HUES6 (cell line): ENCODE measurements at regions not wholly inside any gene's neighbourhood (a gene's known extent, or its start where the extent isn't known, plus 50 kb on each side); places are given as distances from the start of the nearest gene placed in this dataset.

ENCODE experiments used
- H3K27ac ChIP-seq: 2 replicates; pipeline ENCODE4 v1.7.0; 2013; ENCODE audit warnings: low read depth, mild to moderate bottlenecking, low read length, inconsistent platforms
- H3K27me3 ChIP-seq: 2 replicates; pipeline ENCODE4 v1.6.1; 2013; ENCODE audit warnings: low read length; ENCODE audit not compliant: control insufficient read depth, insufficient read depth
- H3K36me3 ChIP-seq: 2 replicates; pipeline ENCODE4 v1.6.1; 2013; ENCODE audit warnings: low read length; ENCODE audit not compliant: control insufficient read depth, insufficient read depth
- H3K4me1 ChIP-seq: 2 replicates; pipeline ENCODE4 v1.6.1; 2013; ENCODE audit warnings: low read length; ENCODE audit not compliant: control insufficient read depth, insufficient read depth
- H3K4me3 ChIP-seq: 2 replicates; pipeline ENCODE4 v1.5.1; 2013; ENCODE audit warnings: low read depth, low read length
- H3K9ac ChIP-seq: one replicate; pipeline ENCODE4 v1.6.1; 2013; ENCODE audit warnings: mild to moderate bottlenecking, low read length
- H3K9me3 ChIP-seq: 2 replicates; pipeline ENCODE4 v1.6.1; 2013; ENCODE audit warnings: low read depth, low read length; ENCODE audit not compliant: control insufficient read depth, insufficient read depth

DNA sequence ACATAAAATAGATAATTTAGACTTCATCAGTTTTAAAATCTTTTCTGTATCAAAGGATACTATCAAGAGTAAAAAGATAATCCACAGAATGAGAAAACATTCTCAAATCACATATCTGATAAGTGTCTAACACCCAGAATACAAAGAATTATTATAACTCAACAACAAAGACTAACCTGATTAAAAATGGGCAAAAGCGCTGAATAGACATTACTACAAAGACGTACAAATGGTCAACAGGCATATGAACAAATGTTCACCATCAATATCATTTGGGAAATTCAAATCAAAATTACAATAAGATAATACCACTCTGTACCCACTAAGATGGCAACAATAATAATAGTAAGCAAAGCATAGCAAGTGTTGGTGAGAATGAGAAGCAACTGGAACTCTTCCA lies 503.8 kb downstream of the CDH26 start:
- Histone ChIP-seq H3K36me3 (no peaks in the 10 kb centered on the region), H3K4me3 (no peak overlapping the region), H3K27ac (no peak overlapping the region), H3K4me1 (no peaks in the 10 kb centered on the region), H3K9ac (no peak overlapping the region), H3K27me3 (no peaks in the 10 kb centered on the region), H3K9me3 (peaks cover 5% of the 10 kb centered on the region)

DNA sequence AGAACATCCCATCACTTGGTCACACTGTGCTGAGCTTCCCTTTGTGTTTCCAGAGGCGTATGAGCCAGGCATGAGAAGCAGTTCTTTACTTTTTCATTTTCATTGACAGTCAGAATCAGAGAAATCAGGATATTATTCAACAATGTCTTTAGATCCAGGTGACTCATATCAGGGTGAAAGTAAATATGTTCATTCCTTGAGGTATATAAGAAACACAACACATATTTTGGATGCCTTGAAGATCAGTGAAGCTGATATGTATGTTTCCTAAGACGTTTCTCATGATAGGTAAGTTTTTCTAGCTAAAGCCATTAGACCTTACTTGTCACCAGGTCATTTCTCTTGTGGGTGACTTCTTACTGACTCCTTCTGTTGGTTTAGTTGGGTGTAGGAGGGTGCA lies 505.6 kb downstream of the CDH26 start:
- no peak overlapping the region for H3K4me3 ChIP-seq
- peaks cover 5% of the 10 kb centered on the region for H3K9me3 ChIP-seq
- H3K9ac ChIP-seq: no peak overlapping the region
- H3K27ac ChIP-seq: no peak overlapping the region
- no peaks in the 10 kb centered on the region for H3K27me3 ChIP-seq
- no peaks in the 10 kb centered on the region for H3K4me1 ChIP-seq
- H3K36me3 ChIP-seq: no peaks in the 10 kb centered on the region

DNA sequence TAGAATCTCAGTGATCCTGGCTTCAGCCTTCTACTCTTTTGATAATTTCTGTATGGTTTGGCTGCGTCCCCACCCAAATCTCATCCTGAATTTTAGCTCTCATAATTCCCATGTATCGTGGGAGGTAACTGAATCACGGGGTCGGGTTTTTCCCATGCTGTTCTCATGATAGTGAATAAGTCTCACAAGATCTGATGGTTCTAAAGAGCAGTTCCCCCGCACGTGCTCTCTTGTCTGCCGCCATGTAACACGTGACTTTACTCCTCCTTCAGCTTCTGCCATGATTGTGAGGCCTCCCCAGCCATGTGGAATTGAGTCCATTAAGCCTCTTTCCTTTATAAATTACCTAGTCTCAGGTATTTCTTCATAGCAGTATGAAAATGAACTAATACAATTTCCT lies 507.2 kb downstream of the CDH26 start:
- H3K9ac ChIP-seq: no peak overlapping the region
- H3K36me3 ChIP-seq: no peaks in the 10 kb centered on the region
- H3K9me3 ChIP-seq: peaks cover 5% of the 10 kb centered on the region
- no peaks in the 10 kb centered on the region for H3K27me3 ChIP-seq
- no peak overlapping the region for H3K27ac ChIP-seq
- no peak overlapping the region for H3K4me3 ChIP-seq
- no peaks in the 10 kb centered on the region for H3K4me1 ChIP-seq

DNA sequence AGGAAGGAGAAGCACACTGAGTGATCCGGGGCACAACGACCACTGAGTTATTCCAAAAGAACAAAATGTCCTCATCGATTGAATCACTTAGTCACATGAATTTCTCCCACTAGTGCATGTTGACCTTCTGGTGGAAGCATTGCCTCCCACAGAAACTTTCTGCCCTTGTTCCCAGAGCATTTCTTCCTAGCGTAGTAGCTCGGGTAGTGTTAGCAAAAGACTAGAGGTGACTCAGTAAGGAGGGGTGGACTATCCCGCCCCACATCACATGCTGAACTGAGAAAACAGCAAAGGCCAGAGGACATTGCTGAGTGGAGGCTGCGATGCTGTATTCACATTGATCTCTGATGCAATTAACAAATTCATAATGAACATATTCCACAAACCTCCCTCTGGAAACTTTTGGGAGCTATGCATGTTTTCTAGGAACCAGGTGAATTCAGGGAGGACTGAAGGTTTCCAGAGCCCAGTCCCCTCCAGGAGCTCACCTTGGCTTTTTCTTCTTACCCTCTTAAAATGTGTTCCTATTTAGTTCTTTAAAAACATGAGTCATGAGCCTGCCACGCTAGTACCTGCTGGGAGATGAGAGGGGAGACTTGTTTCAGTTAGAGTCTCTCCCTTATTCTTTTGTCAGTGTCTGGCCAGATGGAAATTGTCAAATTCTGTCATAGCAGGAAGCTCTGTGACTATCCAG lies 507.9 kb downstream of the CDH26 start:
- Histone ChIP-seq H3K9ac (no peak overlapping the region), H3K9me3 (peaks cover under 1% of the 10 kb centered on the region; the same call in 1 of the 2 replicates), H3K27me3 (no peaks in the 10 kb centered on the region), H3K36me3 (no peaks in the 10 kb centered on the region), H3K27ac (no peak overlapping the region), H3K4me1 (no peaks in the 10 kb centered on the region), H3K4me3 (no peak overlapping the region)

DNA sequence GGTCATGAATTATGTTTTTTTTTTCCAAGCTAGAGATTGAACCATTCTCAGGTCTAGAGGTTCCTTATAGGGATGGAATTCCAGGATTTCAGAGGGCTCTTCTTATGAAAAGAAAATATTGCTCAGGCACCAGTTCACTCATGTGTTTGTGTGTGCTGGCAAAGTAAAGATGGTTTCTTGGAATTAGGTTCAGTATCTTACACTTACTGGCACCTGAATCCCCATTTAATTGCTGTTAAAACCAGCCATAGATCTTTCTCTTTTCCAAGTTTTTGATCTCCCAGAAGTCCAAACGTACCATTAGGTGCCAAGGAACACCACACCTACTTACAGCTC lies 508.4 kb downstream of the CDH26 start:
- Histone ChIP-seq H3K9ac (no peak overlapping the region), H3K9me3 (no peaks in the 10 kb centered on the region), H3K27me3 (no peaks in the 10 kb centered on the region), H3K27ac (no peak overlapping the region), H3K4me3 (no peak overlapping the region), H3K36me3 (no peaks in the 10 kb centered on the region), H3K4me1 (no peaks in the 10 kb centered on the region)

DNA sequence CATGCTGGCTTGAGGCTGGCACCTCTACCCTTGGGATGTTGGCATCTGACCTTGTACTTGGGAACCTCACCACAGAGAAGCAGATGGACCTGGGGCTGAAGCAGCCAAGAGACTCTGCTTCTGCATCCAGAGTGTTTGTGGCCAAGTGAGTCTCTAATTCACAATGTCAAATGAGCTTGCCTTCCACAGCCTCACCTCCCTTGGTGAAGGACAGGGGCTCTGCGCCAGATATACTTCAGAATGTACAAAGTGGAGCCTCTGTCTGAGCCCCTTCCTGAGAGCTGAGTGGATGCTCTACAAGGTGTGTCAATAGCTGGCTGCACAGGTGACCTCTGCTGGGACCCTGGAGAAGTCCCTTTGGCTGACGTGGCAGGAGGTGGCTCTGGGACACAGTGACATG lies 508.9 kb downstream of the CDH26 start:
- H3K4me1 ChIP-seq: no peaks in the 10 kb centered on the region
- H3K27me3 ChIP-seq: no peaks in the 10 kb centered on the region
- H3K27ac ChIP-seq: no peak overlapping the region
- H3K9me3 ChIP-seq: no peaks in the 10 kb centered on the region
- H3K4me3 ChIP-seq: no peak overlapping the region
- H3K9ac ChIP-seq: no peak overlapping the region
- H3K36me3 ChIP-seq: no peaks in the 10 kb centered on the region

DNA sequence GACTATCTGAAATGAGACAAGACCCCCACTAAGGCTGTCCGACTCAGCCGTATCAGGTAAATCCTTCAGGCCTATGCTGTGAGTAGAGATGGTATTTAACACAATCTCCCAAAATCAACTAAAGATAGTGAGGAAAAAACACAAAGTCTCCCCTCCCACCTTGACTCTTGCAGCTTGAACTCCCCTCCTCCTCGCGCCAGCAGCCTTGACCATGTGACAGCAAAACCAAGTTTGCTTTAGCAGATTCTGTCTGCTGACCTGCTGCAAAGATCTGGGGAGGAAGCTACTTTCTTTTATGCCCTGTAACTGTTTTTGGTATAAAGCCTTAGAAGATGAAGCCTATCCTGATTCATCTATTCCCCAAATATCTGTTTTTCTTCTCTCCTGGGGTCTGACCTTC lies 509.5 kb downstream of the CDH26 start:
- Histone ChIP-seq H3K27me3 (no peaks in the 10 kb centered on the region), H3K9ac (no peak overlapping the region), H3K27ac (no peak overlapping the region), H3K4me3 (no peak overlapping the region), H3K4me1 (no peaks in the 10 kb centered on the region), H3K36me3 (no peaks in the 10 kb centered on the region), H3K9me3 (no peaks in the 10 kb centered on the region)

DNA sequence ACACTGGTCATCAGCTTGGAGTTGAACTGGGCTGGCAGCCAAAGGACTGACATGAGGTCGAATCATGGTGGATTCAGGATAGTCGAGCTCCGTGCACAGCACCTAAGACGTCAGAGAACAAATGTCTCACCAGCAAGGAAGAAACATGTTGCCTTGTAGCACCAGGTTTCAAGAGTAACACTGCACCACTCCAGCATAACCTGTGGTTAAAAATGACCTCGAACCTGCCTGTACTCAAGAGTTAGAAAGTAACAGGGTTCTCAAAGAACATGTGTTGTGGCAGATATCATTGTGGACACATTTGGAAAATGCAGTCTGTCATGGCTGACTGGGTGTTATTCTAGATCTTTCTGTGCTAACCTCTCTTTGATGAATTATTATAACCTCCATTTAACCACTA lies 511.6 kb downstream of the CDH26 start:
- Histone ChIP-seq H3K9ac (no peak overlapping the region), H3K4me1 (no peaks in the 10 kb centered on the region), H3K27me3 (no peaks in the 10 kb centered on the region)

DNA sequence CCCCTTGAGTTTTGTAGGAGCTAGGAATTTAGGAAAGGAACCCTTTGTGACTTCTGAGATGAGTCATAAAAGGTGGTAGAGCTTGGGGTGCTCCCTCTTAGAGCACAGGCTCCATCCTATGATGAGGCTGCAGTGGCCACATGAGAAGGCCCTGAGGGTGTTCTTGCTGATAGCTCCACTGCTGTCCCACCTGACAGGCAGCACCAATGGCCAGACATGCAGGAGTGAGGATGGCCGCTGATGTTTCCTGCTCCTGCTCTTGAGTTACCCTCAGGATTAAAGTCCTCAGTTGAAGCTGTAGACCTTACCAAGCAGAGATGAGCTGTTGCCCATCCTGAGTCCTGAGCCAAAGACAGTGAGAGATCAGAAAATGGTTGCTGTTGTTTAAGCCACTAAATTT lies 512.1 kb downstream of the CDH26 start:
- H3K27ac ChIP-seq: no peak overlapping the region
- no peaks in the 10 kb centered on the region for H3K4me1 ChIP-seq
- no peak overlapping the region for H3K4me3 ChIP-seq
- no peak overlapping the region for H3K9ac ChIP-seq
- no peaks in the 10 kb centered on the region for H3K9me3 ChIP-seq
- H3K36me3 ChIP-seq: no peaks in the 10 kb centered on the region
- H3K27me3 ChIP-seq: no peaks in the 10 kb centered on the region

More for the DNA sequence above, 511.6 kb downstream of the CDH26 start:
- no peaks in the 10 kb centered on the region for H3K36me3 ChIP-seq
- no peak overlapping the region for H3K4me3 ChIP-seq
- no peak overlapping the region for H3K27ac ChIP-seq
- no peaks in the 10 kb centered on the region for H3K9me3 ChIP-seq

DNA sequence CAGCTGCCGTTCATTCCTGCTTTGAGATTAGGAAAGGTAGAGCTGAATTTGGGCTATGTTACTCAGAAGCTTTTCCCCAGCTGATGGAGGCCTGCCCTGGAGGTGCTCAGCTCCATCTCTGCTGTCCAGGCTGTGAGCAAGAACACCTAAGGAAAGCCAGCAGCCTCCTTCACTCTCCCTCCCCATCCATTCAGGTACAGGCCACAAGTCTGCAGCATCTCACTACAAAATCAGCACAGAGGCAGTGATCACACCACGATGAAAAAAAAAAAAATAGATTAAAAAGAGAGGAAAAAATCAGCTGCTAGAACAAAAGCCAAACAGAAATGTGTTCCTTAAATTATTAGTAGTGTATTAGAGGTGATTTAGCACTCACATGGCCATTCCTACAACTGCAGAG lies 515.0 kb downstream of the CDH26 start:
- Histone ChIP-seq H3K9ac (no peak overlapping the region), H3K4me3 (no peak overlapping the region), H3K4me1 (no peaks in the 10 kb centered on the region), H3K27me3 (no peaks in the 10 kb centered on the region), H3K9me3 (no peaks in the 10 kb centered on the region), H3K36me3 (no peaks in the 10 kb centered on the region), H3K27ac (no peak overlapping the region)

DNA sequence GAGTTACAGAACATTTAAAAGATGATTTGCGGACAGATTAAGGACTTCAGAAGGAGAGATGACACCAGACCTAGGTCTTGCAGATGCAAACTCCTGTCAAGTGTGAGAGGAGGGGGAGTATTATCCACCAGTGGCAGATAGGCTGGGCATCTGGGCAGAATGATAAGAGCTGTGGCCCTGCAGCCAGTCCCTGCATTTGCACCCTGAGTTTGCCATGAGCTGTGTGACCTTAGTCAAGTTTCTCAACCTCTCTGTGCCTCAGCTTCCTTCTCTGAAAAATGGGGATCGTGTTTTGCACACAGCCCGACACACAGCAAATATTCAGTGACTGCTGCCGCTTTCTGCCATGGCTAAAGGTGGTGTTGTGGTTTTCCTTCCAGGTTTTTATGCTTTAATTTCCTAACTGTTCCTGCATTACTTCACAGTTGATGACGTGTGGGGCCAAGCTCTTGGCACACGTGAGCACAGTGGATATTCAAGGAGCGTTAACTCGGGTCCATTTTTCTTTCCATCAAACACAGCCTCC lies 516.2 kb downstream of the CDH26 start:
- H3K9ac ChIP-seq: no peak overlapping the region
- H3K4me1 ChIP-seq: no peaks in the 10 kb centered on the region
- no peak overlapping the region for H3K27ac ChIP-seq
- no peaks in the 10 kb centered on the region for H3K9me3 ChIP-seq
- H3K36me3 ChIP-seq: no peaks in the 10 kb centered on the region
- H3K4me3 ChIP-seq: no peak overlapping the region
- H3K27me3 ChIP-seq: no peaks in the 10 kb centered on the region
